ENCODE measurements at regions not wholly inside any gene's neighbourhood (a gene's known extent, or its start where the extent isn't known, plus 50 kb on each side); places are given as distances from the start of the nearest gene placed in this dataset.

DNA sequence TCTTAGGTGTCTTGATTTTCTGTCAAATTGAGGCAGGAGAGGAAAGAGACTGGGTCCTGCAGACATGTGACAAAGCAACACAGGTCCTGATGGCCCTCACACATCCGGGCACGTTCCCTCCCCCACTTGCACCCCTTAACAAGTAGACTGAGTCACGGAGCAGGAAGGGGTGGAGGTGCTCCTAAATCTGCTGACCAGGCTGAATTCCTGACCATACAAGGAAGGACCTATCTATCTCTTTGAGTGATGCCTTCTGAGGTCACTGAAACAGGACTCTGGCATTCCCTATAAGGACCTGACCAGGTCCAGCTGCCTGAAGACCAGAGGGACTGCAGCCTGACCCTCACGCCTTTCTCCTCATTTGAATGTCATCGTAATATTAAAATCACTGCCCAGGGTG, 250.3 kb downstream of the COL4A1 start:
- H3K27me3 Mint-ChIP-seq: peaks cover 3% of the 10 kb centered on the region
- no peak overlapping the region for H3K4me3 Mint-ChIP-seq (ENCODE audit: low read depth)
- no peak overlapping the region for H3K27ac Mint-ChIP-seq
- no peaks in the 10 kb centered on the region for H3K9me3 Mint-ChIP-seq (ENCODE audit: low read depth)
- no peaks in the 10 kb centered on the region for H3K4me1 Mint-ChIP-seq (ENCODE audit: low read depth)
- H3K36me3 Mint-ChIP-seq (ENCODE audit: insufficient read depth): no peaks in the 10 kb centered on the region
- TF ChIP-seq, protein P1, sequence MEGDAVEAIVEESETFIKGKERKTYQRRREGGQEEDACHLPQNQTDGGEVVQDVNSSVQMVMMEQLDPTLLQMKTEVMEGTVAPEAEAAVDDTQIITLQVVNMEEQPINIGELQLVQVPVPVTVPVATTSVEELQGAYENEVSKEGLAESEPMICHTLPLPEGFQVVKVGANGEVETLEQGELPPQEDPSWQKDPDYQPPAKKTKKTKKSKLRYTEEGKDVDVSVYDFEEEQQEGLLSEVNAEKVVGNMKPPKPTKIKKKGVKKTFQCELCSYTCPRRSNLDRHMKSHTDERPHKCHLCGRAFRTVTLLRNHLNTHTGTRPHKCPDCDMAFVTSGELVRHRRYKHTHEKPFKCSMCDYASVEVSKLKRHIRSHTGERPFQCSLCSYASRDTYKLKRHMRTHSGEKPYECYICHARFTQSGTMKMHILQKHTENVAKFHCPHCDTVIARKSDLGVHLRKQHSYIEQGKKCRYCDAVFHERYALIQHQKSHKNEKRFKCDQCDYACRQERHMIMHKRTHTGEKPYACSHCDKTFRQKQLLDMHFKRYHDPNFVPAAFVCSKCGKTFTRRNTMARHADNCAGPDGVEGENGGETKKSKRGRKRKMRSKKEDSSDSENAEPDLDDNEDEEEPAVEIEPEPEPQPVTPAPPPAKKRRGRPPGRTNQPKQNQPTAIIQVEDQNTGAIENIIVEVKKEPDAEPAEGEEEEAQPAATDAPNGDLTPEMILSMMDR (IDR thresholded peaks at IDR 0.05; ENCODE audit: unreplicated experiment): no peak
- no peak for DNase-seq (ENCODE audit: low spot score, unreplicated experiment)

DNA sequence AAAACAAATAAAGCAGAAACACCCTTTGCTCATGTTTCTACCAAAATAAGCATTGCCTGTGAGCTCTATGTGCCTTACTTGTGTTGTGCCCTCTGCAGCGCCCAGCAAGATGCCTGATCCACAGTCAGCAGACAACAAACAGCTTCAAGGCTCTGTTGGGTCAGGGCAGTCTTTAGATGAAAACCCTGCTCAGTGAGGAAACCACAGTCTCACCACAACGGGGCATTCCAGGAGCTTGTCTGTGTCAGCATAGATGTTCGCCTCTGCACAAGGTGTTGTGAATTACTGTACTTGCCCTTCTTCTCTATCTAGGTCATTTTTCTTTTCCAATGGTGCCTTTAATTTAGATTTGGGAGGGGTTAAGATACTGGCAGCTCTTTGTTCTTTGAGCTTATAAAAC, 251.9 kb downstream of the COL4A1 start:
- Mint-ChIP-seq H3K4me3 (ENCODE audit: low read depth) (no peak overlapping the region), H3K4me1 (ENCODE audit: low read depth) (no peaks in the 10 kb centered on the region), H3K27me3 (peaks cover 3% of the 10 kb centered on the region), H3K27ac (no peak overlapping the region), H3K9me3 (ENCODE audit: low read depth) (no peaks in the 10 kb centered on the region), H3K36me3 (ENCODE audit: insufficient read depth) (no peaks in the 10 kb centered on the region)
- TF ChIP-seq, protein P1 (IDR thresholded peaks at IDR 0.05; ENCODE audit: unreplicated experiment): no peak
- DNase-seq (ENCODE audit: low spot score, unreplicated experiment): no peak

DNA sequence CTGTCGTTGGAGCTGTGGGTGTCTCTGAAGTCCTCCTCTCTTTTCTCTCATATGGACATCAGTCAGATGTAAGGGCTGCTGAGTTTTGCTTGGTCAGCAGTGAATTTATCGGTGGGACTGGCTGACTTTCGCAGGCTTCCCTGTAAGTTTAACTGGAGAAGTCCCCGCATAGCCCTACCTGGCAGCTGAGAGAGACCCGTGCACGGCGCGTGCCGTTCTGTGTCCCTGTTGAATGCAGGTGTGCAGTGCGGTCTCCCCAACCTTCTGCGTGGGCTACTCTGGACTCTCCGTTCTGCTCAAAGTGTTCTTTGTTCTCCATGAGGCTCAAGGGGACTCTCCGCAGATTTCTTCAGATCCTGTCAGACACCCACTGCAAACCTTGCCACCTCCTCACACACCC, 252.9 kb downstream of the COL4A1 start:
- H3K4me1 Mint-ChIP-seq (ENCODE audit: low read depth): no peaks in the 10 kb centered on the region
- H3K9me3 Mint-ChIP-seq (ENCODE audit: low read depth): no peaks in the 10 kb centered on the region
- no peak overlapping the region for H3K4me3 Mint-ChIP-seq (ENCODE audit: low read depth)
- H3K27me3 Mint-ChIP-seq: peaks cover 3% of the 10 kb centered on the region
- no peak for DNase-seq (ENCODE audit: low spot score, unreplicated experiment)
- H3K27ac Mint-ChIP-seq: no peak overlapping the region
- H3K36me3 Mint-ChIP-seq (ENCODE audit: insufficient read depth): no peaks in the 10 kb centered on the region
- TF ChIP-seq, protein P1 (IDR thresholded peaks at IDR 0.05; ENCODE audit: unreplicated experiment): no peak

DNA sequence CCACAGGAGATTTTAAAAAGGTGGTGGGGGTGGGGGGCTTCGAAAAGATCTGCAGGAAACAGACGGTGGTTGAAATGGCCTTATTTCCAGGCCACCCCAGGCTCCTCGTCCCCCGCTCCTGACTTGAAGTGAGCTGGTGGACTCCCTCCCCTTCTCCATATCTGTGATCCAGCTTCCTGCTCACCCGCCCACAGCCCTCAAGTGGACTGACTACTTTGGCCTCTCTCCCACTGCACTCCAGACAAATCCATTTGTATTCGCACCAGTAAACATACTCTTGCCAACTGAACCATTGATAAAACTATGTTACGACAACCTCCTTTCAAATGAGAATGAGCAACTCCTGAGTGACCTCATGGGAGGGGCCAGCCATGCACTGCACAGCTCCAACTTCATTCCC, 259.5 kb downstream of the COL4A1 start:
- DNase-seq (ENCODE audit: low spot score, unreplicated experiment): no peak
- H3K27ac Mint-ChIP-seq: no peak overlapping the region
- H3K9me3 Mint-ChIP-seq (ENCODE audit: low read depth): peaks cover 3% of the 10 kb centered on the region
- H3K4me1 Mint-ChIP-seq (ENCODE audit: low read depth): peaks cover 4% of the 10 kb centered on the region
- peaks cover 14% of the 10 kb centered on the region for H3K27me3 Mint-ChIP-seq
- H3K36me3 Mint-ChIP-seq (ENCODE audit: insufficient read depth): no peaks in the 10 kb centered on the region
- no peak overlapping the region for H3K4me3 Mint-ChIP-seq (ENCODE audit: low read depth)
- TF ChIP-seq, protein P1 (IDR thresholded peaks at IDR 0.05; ENCODE audit: unreplicated experiment): no peak

DNA sequence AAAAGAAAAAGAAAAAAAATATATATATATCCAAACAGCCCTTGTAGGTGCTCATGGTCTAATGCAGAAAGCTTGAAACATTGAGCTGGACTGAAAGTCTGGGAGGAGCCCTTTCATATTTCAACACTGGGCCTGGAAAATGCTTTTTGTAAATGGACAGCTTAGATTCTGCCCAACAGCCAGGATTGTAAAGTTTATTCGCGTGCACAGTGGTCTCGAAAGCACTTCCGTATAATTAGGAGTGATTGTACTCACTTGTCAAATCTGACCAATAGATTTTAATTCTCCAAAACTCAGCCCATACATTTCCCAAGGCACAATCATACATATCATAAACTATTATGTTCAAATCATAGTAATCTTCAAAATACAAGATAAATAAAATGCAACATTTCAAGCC, 260.1 kb downstream of the COL4A1 start:
- Mint-ChIP-seq H3K36me3 (ENCODE audit: insufficient read depth) (no peaks in the 10 kb centered on the region), H3K4me1 (ENCODE audit: low read depth) (peaks cover 4% of the 10 kb centered on the region), H3K27ac (no peak overlapping the region), H3K27me3 (peaks cover 14% of the 10 kb centered on the region), H3K9me3 (ENCODE audit: low read depth) (peaks cover 3% of the 10 kb centered on the region), H3K4me3 (ENCODE audit: low read depth) (no peak overlapping the region)
- DNase-seq (ENCODE audit: low spot score, unreplicated experiment): no peak
- TF ChIP-seq, protein P1 (IDR thresholded peaks at IDR 0.05; ENCODE audit: unreplicated experiment): no peak

All from progenitor cell of endocrine pancreas (in vitro differentiated cells).